OCI-M1 (cell line): ENCODE measurements at regions not wholly inside any gene's neighbourhood (a gene's known extent, or its start where the extent isn't known, plus 50 kb on each side); places are given as distances from the start of the nearest gene placed in this dataset.

Experiments
- DNase-seq: peaks from one replicate; lab custom pipeline; 2025; lab: John Stamatoyannopoulos, UW

DNA sequence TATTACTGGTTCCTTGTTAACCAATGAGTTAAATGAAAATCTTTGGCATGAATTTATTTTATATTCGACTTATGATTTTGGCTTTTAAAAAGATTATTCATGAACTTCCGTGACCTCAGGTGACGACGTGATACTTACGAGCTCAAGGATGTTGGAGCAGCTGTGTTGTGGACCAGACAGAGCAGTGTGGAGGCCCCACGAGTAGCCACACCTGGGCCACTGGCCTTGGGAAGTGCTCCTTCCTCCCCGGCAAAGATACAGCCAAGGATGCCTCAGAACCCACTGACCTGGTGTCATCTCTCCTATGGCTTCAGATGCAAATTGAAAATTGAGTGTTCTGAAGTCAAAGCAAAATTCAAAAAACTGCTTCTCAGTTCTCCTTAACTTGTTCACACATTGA, 147.5 kb upstream of the PPP2R2D start:
- DNase-seq = no peak

DNA sequence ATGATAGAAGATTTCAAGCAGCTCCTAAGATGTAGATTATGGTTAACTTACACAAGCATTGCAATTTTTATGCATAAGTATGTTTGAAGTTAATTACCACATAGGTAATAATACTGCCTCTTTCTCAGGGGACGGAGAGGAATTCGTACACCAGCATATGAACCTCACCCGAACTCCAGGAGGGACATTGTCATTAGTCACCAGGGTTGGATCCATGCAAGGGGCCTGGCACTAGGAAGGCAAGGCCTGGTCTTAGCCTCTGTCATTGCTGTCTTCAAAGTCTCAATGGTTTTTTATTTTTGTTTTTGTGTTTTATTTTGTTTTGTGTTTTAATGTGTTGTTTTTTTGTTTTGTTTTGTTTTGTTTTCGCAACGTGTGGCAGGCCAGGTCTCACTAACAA, 145.6 kb upstream of the PPP2R2D start:
- no peak for DNase-seq

DNA sequence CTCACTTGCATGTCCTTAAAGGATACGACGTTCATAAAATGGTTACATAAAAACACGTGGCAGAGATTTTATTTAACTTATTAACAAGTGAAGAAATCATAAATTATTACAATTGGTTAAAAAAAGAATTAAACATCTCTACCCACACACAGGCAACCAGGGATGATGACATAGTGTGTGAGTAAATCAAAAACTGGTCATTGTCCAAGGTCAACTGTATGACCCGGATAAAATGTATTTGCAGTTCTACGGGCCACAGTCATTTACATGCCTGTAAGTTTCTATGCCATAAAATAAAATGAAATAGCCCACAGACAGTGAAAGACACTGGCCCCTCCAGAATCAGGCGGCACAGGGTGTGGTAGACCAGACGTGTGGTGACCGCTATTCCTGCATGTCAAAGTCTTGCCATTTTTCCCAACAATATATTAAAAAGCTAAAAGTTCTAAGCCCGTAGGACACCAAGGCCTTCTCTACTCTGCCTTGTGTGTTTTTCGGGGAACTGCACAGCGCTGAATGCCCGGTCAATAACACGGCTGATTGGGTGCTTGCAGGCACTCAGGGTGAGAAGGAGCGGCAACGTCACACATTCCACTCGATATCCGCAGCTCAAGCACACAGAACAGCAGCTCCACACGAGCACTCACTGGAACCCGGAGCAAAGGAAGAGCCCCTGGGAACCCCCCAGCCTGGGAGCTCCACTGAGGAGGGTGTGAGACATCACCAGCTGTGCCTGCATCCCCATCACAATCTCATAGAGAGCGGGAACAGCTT, 143.3 kb upstream of the PPP2R2D start:
- DNase-seq = no peak

DNA sequence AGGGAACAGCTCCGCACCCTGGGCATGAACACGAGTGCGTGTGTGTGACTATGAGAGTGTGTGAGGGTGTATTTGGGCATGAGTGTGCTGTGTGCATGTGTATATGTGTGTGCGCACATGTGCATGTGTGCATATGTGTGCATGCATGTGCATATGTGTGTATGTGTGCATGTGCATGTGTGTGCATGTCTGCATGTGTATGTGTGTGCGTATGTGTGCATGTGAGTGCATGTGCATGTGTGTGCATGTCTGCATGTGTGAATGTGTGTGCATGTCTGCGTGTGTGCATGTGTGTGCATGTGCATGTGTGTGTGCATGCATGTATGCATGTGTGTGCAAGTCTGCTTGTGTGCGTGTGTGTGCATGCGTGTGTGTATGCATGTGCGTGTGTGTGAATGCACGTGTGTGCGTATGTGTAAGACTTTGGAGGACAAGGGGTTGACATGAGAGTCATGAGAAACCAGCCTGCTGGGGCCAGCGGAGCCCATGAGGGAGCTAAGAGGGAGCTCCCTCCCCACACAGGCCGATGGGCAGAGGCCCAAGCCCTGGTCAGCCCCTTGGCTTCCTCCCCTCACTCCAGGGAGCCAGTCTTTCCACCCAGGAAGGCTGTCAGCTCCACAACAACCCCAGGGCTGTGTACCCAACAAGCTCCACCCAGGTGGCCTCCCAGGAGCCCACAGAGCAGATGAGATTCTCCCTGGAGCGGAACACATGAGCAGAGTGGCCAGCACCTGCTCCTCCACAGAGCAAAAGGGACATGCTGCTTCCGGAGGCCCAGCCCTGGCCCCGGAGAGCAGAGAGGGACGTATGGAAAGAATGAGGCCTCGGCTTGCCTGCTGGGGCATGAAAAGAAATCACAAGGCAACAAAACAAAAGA, 142.5 kb upstream of the PPP2R2D start:
- no peak for DNase-seq

DNA sequence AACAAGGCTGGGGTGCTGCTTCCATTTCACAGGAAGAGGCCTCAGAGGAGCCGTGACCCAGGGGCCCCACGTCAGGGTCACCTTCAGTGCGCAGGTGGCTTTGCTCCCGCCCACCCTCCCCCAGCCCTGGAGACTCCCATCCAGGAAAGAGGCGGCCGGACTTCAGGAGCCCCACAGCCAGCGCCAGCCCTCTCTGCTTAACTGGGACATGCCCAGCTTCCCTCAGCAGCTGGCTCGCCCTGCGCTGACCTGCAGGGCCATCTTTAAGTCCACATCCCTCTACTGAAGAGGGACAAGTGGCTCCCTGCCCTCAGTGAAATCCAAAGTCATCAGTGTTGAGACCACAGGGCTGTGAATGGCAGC, 141.9 kb upstream of the PPP2R2D start:
- DNase-seq = no peak

DNA sequence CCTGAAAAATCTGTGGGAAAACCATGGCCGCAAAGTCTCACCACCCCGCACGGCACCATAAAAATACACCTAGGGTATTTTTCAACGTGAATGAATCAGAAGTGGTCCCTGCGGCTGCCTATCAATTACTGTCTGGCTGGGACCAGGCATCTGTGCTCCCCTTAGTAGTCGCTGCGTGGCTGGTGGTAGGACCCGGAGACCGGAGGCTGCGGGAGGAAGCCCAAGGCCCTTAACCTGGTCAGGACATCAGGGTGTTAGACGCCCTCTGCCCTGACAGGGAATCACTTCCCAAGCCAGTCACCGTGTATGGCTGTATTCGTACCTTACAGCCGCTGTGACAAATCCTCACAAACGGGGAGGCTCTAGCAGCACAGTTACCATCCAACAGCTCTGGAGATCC, 141.5 kb upstream of the PPP2R2D start:
- no peak for DNase-seq

DNA sequence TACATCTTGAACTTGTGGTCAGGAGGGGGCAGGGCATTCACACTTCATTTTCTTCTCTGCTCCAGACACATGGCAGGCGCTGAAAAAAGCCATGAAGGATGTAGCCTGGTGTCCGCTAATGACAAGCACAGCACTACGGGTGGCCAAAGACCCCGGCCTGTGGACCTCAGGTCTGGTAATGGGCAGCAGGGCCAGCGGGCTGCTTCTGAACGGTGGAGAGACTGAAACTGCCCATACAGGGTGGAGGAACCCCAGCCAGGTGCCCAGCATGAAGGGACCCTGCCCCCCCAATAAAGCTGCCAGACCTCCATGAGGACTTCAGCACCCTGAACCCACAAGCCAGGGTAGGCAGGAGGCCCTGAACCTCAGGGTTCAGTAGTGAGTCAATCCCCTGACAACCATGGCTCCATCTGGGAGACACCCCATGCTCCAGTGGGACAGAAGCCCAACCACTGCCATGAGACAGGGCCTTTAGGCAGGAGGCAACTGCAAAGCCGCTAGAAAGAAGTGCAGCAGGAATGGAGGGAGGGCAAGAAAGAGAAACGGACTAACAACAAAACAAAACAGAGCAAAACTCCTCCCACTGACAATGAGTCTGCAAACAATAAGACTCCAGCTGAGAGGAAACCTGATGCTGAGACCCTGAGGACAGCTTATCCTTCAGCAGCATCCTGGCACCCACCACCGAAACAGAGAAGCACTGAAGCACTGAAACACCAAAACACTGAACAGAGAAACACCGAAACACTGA, 140.2 kb upstream of the PPP2R2D start:
- DNase-seq = no peak

DNA sequence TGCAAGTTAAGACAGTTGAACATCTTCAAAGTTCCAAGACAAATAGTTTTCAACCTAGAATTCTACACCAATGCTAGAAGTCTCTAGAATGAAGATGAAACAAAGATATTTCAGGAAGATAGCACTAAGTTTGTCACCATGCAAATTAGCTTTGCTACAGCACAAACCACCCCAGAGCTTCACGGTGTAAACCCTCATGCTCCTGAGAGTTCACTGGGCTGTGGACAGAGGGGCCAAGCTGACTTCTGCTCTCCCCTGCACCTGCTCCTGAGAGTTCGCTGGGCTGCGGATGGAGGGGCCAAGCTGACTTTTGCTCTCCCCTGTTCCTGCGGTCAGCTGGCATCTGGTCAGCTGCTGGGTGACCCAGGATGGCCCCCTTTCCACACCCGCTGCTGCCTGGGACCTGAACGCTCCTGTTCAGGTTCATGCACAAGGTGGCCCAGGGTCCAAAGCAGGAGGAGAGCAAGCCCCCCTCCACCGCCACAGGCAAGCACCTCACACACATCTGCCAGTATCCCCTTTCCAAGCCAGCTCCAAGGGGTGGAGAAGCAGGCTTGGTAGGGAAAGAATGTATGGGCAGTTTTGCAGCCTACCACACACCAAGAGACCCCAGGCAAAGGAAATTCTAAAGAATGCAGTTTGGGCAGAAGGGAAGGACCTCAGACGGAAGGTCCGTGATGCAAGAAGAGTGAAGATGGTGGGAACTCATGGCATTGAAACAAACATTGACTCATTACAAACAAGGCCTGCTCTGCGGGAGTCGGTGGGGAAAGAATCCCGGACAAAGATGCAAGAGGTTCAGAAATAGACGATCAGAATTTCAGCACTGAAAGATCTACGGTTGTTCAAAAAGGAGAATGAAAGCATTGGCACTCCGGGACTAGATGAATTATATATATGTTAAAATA, 137.8 kb upstream of the PPP2R2D start:
- DNase-seq = no peak

DNA sequence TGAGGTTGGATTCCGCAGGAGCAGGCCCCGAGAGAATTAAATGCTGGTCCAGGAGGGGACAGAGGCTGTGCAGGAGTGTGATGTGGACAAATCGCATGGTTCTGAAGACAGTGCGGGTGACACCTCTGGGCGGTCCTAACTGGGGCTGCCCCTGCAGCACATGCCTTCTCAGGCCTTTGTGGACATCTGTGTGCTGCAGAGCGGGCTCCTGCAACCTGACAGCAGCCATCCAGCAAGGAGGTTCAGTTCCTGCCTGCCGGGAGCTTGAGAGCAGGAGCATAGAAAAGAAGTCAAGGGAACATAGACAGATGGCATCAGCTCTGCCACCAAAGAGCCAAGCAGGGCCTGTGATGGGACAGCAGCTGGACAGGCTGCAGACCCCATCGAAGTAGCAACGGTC, 135.9 kb upstream of the PPP2R2D start:
- no peak for DNase-seq

DNA sequence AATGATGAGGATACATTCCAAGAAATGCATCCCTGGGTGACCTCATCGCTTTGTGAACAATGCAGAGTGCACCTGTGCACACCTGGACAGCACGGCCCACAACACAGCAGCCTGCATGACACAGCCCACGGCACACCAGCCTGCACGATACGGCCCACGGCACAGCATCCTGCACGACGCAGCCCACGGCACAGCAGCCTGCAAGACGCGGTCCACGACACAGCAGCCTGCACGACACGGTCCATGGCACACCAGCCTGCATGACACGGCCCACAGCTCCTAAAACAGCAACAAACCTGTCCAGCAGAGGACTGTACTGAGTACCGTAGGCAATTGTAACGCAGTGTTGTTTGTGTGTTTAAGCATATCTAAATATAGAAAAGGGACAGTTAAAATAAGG, 134.7 kb upstream of the PPP2R2D start:
- DNase-seq = no peak

DNA sequence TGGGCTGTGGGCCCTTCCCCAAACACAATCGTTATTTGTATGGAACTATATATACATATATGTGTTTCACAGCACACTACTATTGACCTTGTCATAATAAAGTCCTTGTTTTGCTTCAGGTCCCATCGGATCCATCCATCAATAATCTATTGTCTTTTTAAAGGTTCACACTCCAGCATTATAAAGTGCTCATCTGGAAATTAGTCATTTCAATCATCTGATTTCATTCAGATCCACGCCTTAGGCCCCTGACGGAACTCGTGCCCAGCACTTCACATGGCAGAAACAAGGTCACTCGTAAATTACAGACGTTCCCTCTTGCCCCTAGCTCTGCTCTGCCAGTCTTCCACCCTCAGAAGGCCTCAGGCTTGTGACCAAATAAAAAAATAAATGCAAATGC, 133.1 kb upstream of the PPP2R2D start:
- no peak for DNase-seq

DNA sequence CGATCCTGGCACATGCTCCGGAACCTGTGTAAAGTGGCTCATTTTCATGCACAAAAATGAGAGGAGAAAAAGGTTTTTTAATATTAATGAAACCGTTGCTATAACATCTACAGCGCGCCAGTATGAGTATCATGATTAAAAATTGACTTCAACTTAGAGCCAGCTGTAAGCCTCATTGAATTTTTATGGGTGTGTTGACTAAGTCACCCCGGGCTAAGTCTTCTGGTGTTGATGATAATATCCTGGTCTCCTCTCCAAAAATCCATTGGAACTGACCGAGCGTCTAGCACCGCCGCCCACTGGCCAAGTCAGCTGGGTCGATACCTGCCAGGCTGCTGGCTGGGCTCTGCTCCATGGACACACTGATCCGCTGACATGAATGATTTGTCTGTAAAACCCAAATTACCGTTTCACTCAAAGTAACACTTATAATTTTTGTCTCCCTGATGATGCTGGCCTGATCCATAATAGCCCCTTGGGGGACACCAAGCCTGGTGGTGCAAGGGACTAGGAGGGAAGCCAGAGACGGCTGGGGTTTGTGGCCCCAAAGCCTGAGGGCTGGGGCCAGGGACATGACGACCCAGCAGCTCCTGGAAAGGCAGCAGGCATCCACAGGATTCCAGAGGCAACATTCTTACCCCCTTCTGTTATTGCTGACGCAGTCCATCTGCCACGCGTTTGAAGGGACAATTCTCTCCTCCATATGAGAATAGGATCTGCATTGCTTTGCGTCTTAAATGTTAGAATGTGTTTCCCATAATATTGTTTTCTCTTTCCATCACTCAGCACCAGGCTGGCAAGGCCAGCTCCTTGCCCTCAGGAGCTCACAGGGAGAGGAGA, 131.0 kb upstream of the PPP2R2D start:
- no peak for DNase-seq

DNA sequence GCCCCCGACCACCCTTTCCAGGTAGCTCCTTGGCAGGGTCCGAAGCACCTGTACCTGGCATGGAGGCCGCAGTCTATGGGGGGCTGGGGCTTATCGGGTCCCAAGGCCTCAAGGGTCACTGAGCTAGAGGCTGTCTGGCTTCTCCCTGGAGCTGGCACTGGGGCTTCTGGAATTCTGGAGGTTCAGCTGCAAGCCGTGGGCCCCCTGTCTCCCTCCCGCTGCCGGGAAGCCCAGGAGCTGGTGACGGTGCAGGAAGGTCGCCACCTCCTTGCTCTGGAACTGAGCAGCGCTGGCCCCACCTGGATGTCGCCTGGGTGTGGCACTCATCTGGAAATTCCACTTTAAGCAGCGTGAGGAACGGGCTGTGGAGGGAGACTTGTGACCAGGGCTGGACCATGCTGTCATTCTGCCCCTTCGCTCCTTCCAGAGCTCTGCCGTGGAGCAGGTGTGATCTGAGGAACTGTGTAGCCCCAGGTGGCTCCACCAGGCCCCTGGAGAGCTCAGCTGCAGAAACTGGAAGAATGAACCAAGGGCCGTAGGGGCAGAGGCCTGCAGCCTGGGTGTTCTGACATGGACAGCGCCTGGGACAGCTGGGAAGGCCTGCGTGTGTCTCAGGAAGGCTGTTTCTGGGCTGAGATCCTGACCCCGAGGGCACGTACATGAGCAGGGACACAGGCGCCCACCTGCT, 129.7 kb upstream of the PPP2R2D start:
- no peak for DNase-seq

DNA sequence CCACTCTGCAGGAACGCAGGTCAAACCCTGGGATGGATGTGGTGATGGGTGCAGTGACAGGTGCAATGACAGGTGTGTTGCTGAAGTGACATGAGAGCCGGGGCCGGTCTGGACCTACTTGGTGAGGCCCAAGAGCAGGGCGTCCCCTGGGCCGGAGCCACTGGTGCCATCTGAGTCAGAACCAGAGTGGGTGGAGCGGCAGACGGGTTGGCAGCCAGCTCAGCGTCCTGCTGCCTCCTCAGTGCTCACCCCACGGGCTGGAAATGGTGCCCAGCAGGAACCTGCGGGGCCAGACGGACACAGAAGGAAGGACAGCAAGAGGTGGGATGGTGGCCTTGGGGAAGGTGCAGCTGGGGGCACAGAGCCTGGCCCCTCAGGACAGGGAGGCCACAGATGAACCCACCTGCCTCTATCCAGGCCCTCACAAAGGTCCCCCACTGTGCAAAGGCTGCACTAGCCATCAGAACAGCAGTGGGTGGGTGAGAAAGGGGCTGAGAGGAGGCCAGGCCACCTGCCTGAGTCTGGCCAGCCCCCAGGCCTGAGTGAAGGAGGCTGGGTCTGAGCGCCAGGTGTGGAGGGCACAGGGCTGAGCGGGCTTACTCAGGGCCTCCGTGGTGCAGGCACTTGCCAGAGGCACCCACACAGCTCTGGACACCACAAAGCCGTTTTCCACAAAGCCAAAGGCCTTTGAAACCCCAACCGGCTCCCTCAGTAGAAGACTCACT, 129.0 kb upstream of the PPP2R2D start:
- DNase-seq = no peak

DNA sequence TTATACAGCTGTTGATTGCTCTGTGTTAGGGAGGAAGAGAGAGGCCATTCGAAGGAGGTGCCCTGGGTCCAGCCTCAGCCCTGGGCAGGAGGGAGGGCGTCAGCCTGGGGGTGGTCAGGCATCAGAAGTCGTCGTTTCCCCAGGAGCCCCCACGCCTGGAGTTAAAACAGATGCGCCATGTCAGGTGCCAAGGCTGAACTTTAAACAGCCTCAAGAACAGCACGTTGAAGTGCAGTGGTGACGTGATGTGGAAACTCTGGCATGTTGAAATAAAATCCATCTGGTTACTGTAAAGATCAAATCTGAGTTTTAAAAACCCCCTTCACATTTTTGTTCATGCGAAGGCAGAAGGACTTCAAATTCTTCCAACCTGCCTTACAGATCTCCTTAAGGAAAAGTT, 128.4 kb upstream of the PPP2R2D start:
- no peak for DNase-seq

DNA sequence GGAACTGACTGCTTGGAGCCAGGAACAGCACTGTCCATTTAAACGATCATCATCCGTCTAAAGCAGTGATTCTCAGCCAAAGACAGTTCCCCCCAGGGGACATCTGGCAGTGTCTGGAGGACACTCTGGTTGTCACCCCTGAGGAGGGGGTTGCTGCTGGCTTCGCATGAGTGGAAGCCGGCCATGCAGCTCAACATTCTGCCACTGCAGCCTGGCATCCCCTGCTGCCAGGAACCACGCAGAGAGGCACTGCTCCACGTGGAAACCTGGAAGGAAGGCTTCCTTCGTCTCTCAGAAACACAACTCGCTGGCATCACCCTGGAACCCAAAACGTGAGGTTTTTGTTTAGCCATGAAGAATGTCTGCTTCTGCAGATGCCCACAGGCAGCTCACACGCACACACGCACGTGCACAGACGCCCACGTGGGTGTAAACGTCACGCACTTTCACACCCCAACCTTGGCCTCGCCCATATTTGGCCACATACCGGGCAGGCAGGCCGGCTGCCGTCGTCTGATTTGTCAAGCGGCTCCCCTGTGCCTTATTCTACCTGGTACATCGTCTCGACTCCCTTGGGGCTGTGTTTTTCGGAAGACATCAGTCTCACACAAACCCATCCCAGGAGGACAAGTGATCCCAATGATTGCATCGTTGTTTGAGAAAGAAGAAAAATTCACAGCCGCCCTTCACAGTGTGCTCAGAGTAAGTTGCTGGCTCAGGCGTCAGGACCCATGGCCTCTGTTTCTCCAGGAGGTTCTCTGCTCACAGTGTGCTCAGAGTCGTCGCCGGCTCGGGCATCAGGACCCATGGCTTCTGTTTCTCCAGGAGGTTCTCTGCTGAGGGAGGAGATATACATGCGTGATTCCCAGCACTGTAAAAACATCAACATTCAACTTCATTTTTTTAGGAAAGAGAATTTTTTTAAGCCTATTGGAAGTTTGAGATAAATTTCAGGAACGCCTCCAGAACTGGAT, 127.2 kb upstream of the PPP2R2D start:
- DNase-seq = no peak

DNA sequence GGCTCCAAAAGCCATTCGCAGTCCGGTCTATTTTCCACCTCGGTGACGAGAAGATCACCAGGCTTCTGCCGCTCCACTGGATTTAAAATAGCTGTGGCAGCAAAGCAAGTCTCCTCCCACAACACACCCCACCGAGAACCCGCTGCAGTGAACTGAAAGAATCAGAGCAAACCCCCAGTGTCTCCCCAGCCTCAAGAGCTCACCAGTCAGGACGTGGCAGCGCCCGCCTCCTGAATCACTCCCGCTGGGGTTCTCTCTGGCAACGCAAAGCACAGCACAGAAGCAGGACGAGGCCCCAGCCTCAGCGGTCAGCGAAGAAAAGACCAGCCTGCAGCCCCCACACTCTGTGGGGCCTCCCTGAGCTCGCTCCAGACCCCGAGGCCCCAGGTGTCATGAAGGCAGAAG, 126.1 kb upstream of the PPP2R2D start:
- no peak for DNase-seq

DNA sequence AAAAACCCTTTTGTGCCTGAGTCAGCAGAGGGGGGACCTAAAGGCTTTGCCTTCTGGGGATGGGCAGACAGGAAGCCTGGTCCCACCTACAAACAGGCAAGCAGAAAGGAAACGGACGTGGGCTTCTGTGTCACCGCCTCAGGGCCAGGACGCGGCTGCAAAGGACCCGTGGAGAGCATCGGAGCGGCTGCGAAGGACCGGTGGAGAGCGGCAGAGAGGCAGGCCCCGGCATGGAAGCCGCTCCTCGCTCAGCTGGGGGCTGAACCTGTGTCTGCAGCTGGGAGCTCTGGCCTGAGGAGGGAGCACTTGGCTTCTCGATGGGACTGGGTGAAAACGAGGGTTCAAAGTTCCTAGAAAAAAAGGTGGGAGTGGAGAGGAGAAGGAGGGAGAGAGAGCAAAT, 125.4 kb upstream of the PPP2R2D start:
- no peak for DNase-seq
